GM18499 (cell line): ENCODE measurements at regions not wholly inside any gene's neighbourhood (a gene's known extent, or its start where the extent isn't known, plus 50 kb on each side); places are given as distances from the start of the nearest gene placed in this dataset.

Source experiments
- ATAC-seq: cut with Tn5 transposase; IDR thresholded peaks from one replicate; pipeline ENCODE4 v1.9.1; 2021; ENCODE audit warnings: moderate number of reproducible peaks; ENCODE audit not compliant: insufficient read depth, unreplicated experiment

- ATAC-seq = no peak
Measured at GRCh38 chr2:59458800-59459199, 1094.7 kb downstream of the BCL11A start.

GRCh38 chr2:59456285-59456684, 1097.2 kb downstream of the BCL11A start:
- no peak for ATAC-seq

GRCh38 chr2:59449274-59449673, 1104.2 kb downstream of the BCL11A start:
- ATAC-seq = no peak

GRCh38 chr2:59440491-59440890, 1113.0 kb downstream of the BCL11A start:
- ATAC-seq = no peak

GRCh38 chr2:59435635-59436034, 1117.8 kb downstream of the BCL11A start:
- no peak for ATAC-seq

GRCh38 chr2:59428940-59429339, 1124.5 kb downstream of the BCL11A start:
- no peak for ATAC-seq

- ATAC-seq = no peak
Measured at GRCh38 chr2:59427980-59428379, 1125.5 kb downstream of the BCL11A start.

GRCh38 chr2:59425247-59425646, 1128.2 kb downstream of the BCL11A start:
- ATAC-seq = no peak

GRCh38 chr2:59413751-59414570, 1139.5 kb downstream of the BCL11A start:
- ATAC-seq = no peak

- ATAC-seq = no peak
Measured at GRCh38 chr2:59399126-59399525, 1154.3 kb downstream of the BCL11A start.

GRCh38 chr2:59398081-59398480, 1155.4 kb downstream of the BCL11A start:
- ATAC-seq = no peak

GRCh38 chr2:59395119-59395518, 1154.0 kb upstream of the FANCL start:
- ATAC-seq = no peak

- no peak for ATAC-seq
Measured at GRCh38 chr2:59391896-59392295, 1150.8 kb upstream of the FANCL start.

GRCh38 chr2:59390581-59390980, 1149.5 kb upstream of the FANCL start:
- ATAC-seq = no peak

- no peak for ATAC-seq
Measured at GRCh38 chr2:59389240-59389639, 1148.1 kb upstream of the FANCL start.

- no peak for ATAC-seq
Measured at GRCh38 chr2:59385971-59386370, 1144.8 kb upstream of the FANCL start.

GRCh38 chr2:59383473-59383872, 1142.3 kb upstream of the FANCL start:
- ATAC-seq = no peak

- ATAC-seq = no peak
Measured at GRCh38 chr2:59378127-59378526, 1137.0 kb upstream of the FANCL start.

GRCh38 chr2:59366288-59366687, 1125.2 kb upstream of the FANCL start:
- ATAC-seq = no peak

GRCh38 chr2:59354498-59354897, 1113.4 kb upstream of the FANCL start:
- no peak for ATAC-seq

GRCh38 chr2:59353306-59353921, 1112.3 kb upstream of the FANCL start:
- ATAC-seq = no peak

GRCh38 chr2:59342166-59342565, 1101.0 kb upstream of the FANCL start:
- no peak for ATAC-seq
